ENCODE measurements at regions not wholly inside any gene's neighbourhood (a gene's known extent, or its start where the extent isn't known, plus 50 kb on each side); places are given as distances from the start of the nearest gene placed in this dataset.

DNA sequence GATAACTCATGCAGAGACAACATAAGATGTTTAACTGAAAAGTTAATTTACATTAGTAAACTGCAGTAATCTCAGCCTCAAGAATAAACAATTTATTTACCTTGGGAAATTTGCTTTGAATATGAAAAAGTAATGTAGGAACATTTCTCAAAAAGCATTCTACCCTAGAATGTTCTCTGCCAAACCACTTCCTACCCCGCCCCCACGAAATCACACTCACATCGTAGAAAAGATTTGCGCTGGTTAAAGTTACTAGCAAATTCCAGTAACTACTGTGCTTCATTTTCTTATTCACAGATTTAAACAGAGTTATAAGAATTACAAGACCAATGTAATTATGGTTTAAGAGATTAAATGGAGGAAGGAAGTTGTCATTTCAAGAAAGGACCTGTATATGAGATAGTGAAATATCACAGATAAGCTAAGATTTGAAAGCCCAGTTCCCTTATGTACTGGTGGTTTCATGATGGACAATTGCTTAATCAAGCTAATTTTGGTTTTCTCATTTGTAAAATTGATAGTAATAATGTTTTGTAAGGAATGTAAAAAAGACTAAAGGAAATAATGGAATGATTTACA is 175.4 kb downstream of the GNAI1 start:
- TF ChIP-seq CTCF (conservative IDR thresholded peaks at IDR 0.05), result no peak
- TF ChIP-seq ZFX (IDR thresholded peaks at IDR 0.05), result no peak
